HG03432 (cell line): ENCODE measurements at regions not wholly inside any gene's neighbourhood (a gene's known extent, or its start where the extent isn't known, plus 50 kb on each side); places are given as distances from the start of the nearest gene placed in this dataset.

Experiments used
- ATAC-seq: cut with Tn5 transposase; IDR thresholded peaks from one replicate; pipeline ENCODE4 v1.9.1; 2021; ENCODE audit warnings: mild to moderate bottlenecking, moderate library complexity; ENCODE audit not compliant: unreplicated experiment

DNA sequence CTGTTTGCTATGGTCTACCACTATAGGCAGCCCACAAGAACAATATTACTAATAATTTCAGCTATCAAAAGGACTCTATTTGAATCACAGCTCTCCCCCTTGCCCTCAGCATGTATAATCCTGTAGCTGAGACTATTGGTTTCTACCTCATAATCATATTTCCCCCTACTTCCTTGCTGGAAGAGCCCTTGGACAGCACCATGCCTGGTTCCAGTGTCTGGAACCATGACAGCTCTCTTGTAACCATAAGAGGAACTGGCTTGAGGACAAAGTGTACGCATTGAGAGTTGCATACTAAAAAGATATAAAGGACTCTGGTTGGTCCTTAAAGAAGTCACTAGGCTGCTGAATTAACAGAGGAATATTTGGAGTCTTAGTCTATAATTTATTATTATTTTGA, 110.7 kb upstream of the ZRANB2 start:
- no peak for ATAC-seq

DNA sequence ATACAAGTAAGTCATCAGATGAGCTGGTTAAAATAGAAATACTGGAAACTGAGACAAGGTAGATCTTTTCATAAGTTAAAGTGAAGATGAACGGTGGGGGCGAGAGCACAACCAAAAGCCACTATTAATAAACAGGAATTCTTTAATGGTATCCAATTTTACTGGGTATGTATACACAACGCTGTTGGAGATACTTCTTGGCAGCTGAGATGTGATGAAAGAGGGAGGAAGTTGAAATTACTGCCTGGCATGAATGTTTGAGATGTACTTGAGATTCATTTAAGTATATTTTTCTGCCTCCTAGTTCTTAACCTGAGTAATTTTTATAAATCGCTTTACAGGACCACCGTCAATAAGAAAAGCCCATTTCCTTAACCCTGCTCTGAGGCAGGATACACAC, 110.0 kb upstream of the ZRANB2 start:
- no peak for ATAC-seq

DNA sequence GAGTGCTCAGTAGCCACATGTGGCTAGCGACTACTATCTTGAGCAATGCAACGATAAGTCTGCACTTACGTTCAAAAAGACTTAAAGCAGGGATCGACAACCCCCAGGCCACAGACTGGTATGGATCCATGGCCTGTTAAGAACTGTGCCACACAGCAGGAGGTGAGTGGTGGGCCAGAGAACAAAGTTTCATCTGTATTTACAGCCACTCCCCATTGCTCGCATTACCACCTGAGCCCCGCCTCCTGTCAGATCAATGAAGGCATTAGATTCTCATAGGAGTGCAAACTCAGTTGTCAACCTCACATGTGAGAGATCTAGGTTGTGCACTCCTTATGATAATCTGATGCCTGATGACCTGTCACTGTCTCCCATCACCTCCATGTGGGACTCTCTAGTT, 103.6 kb upstream of the ZRANB2 start:
- ATAC-seq = no peak

DNA sequence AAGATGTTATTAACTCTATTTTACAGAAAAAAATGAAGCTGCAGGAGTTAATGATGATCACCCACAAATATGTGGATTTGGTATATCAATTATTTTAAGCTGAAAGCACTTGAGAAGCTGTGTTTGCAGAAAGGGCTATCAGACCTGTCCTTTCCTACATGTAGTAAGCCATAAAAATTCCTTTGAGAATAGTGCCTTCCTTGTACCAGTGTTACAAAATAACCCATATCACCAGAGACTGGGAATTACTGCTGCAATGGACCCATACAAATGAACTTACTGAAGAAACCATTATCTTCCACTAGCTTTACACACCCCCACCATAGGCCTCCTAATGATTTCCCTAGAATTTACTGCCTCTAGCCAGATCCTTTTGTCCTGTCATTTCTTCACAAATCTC, 99.2 kb upstream of the ZRANB2 start:
- ATAC-seq = no peak

DNA sequence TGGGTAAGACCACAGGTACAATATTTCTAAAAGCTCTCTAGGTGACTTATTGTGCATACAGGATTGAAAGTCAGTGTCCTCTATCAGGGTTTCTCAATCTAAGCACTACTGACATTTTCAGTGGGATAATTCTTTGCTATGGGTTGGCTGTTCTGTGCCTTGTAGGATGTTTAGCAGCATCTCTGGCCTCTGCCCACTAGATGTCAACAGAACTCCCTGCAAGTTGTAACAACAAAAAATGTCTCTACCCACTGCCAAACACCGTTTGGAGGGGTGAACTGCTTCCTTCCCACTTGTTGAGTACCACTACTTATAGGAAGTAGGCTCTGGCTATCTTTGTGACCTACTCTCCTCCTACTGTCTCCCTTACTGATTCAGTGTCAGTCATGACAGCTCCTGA, 90.1 kb upstream of the ZRANB2 start:
- ATAC-seq = no peak

DNA sequence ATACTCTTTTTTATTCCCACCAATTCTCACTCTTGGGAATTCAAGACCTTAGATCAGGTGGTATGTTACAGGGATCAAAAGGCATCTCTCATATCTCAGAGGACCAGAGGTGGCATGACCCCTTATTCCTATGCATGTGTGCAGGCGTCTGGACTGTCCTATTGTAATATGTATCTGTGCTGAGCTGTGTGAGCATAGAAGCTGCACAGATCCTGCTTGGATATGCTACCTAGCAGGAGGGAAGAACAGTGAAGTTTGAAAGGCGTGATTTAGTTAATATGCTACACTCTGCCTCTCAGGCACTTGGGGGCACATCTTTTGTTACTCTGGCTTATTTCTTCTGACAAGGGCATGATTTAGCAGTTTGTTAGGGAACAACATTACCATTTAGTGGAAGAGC, 86.7 kb upstream of the ZRANB2 start:
- no peak for ATAC-seq

DNA sequence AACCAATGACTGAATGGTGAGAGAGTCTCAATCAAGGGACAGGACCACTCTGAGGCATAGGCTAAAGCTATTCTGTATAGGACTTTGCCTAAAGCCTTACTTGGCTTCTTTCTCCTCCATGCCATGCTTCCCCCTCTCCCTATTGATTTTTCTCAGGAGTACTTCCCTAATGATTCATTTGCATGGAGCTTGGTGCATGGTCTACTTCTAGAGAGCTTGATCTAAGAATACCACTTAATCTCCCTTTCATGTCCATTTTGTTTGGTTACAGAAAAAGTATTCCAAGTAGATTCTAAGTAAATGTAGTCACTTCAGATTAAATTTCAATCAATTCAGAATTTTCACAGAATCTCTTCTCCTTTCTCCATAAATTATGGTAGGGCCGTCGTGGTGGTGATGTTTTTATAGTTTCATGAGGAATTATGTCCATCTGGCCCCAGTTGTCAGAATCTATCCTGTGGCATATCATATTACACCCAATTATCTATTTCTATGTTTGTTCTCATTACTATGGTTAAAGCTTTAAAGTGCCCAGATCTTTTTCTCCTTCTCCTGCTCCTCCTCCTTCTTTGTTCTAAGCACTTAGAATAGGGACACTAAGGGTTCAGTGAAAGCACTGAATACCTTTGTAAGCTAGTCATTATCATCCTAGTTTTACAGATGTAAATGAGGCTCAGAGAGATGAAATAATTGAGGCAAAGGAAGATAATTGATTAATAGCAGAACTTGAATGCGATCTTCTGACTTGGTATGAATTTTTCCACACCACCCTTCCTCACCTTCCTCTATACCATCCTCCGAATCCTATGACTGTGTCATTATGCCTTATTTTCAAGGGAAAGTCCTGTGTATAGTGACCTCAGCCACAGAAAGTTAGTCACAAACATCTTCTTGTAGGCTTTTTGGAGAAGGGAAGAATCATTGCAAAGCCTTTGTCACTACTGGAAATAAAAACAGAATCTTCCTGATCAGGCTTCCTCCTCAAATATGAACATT, 85.6 kb upstream of the ZRANB2 start:
- ATAC-seq = no peak

DNA sequence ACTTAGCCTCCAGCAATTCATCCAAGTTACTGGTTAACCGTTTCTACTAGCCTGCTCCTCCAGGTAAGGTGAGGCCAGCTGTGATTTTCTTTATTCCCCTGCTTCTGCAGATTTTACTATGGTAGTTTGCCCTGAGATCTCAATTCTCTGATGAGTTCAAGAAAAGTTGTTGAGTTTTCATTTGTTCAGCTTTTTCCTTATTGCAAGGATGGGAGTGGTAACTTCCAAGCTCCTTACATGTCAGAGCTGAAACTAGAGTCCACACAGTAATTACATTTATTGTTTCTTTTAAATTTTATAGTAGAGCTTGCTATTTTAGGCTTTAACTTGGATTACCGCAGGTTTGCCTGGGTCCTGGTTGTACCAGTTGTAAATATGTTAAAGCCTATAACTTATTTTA, 76.9 kb upstream of the ZRANB2 start:
- ATAC-seq = no peak

DNA sequence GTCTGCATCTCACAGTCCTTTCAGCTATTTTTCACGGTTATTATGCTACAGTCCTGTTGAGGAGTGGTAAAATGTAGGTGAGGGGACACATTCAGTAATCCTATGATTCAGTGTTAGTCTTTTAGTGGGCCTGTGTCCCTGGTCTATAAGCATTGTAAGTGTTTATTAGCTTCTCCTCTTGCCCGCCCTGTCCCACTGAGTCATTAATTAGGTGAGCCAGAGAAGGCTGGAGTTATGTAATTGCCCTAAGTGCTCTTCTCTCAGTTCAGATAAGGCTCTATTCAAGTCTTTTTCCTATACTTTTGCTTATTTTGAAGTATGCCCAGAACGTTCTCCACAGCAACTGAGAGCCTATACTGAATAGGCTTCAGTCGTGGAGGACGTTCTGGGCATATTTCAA, 76.3 kb upstream of the ZRANB2 start:
- ATAC-seq = no peak

DNA sequence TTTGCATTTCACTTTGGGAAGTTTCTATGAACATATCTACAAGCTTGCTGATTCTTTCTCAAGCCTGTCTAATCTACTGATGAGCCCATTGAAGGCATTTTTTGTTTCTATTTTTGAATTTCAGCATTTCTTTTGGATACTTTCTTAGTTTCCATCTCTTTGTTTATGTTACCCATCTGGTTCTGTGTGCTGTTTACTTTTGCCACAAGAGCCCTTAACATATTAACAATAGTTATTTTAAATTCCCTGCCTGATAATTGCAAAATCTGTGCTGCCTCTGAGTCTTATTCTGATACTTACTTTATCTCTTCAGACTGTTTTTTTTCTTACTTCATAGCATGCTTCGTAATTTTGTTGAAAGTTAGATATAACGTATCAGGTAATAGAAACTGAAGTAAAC, 75.8 kb upstream of the ZRANB2 start:
- ATAC-seq = no peak

DNA sequence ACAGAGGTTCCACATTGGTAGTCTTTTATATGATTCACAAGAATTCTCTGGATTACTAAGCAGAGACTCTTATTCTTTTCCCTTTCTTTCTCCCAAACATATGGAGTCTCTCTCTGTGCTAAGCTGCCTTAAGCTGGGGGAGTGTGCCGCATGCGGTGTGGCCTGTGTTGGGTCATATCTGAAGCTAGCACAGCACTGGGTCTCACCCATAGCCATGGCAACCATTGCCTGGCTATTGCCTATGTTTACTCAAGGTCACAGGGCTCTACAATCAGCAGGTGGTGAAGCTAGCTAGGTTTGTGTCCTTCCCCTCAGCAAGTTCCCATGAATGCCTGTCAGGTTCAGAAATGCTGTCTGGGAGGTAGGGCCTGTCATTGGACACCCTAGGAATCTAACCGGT, 73.6 kb upstream of the ZRANB2 start:
- no peak for ATAC-seq

DNA sequence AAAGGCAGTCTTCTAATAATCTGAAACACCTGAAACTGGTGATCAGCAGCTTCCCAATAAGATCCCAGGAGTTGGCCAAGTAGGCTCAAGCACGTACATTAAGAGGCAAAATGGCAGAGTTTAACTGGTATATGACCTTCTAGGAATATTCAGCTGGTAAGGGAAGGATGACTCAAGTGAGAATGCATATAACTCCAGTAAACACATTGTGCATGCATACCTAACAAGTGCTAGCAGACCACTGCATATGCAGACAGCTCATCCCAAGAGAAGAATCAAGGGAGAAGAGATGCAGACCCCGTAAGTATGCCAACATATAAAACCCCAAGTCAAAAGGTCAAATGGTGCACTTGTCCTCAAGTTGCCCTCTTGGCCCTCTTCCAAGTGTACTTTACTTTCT, 73.0 kb upstream of the ZRANB2 start:
- ATAC-seq = no peak

DNA sequence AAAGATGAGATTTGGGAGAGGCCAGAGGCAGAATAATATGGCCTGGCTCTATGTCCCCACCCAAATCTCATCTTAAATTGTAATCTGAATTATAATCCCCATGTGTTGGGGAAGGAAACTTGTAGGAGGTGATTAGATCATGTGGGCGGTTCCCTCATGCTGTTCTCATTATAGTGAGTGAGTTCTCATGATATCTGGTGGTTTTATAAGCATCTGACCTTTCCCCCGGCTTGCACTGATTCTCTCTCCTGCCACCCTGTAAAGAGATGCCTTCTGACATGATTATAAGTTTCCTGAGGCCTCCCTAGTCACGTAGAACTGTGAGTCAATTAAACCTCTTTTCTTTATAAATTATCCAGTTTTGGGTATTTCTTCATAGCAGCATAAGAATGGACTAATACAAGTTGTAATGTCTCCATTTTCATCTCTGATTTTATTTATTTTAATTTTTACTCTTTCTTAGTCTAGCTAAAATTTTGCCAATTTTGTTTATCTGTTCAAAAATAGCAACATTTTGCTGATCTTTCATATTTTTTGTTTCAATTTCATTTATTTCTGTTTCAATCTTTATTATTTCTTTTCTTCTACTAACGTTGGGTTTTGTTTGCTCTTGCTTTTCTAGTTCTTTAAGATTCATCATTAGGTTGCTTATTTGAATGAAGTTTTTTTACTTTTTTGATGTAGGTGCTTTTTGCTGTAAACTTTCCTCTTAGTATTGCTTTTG, 67.0 kb upstream of the ZRANB2 start:
- ATAC-seq = no peak

DNA sequence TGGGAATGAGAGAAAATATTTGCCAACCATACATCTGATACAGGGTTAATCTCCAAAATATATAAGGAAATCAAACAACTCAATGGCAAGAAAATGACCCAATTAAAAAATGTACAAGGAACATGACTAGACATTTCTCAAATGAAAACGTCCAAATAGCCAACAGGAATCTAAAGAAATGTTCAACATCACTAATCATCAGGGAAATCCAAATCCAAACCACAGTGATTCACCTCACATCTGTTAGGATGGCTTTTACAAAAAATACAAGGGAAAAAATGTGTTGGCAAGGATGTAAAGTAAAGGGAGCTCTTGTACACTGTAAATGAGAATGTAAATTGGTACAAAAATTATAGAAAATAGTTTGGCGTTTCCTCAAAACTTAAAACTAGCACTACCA, 54.7 kb upstream of the ZRANB2 start:
- no peak for ATAC-seq
